ENCODE measurements at regions not wholly inside any gene's neighbourhood (a gene's known extent, or its start where the extent isn't known, plus 50 kb on each side); places are given as distances from the start of the nearest gene placed in this dataset.

DNA sequence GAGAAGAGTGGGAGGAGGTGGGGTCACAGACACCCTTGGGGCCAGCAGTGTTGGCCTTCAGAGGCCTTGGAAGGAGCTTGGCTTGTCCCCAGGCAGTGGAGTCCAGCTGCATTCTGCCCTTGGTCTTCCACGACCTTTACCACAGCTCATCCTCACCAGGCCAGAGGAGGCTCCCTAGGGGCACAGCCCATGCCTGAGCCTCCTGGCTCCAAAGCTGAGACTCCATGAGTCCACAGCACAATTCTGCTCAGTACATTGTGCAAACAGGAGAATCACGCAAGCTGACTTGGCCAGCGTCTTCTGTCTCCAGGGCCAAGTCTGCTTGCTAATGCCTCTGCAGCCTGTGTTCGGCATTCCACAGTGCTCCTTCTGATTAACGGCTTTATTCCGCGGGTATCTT lies 337.2 kb downstream of the SMOC2 start:
- DNase-seq: no peak
- no peak for TF ChIP-seq CTCF (IDR thresholded peaks at IDR 0.05)
- intact Hi-C loops (cut with DNase I): no loop called here
- Histone ChIP-seq H3K27me3 (peaks cover 3% of the 10 kb centered on the region), H3K4me1 (no peaks in the 10 kb centered on the region), H3K36me3 (no peaks in the 10 kb centered on the region), H3K27ac (no peak overlapping the region), H3K9me3 (peaks cover 4% of the 10 kb centered on the region), H3K4me3 (no peak overlapping the region)
- peak; percentile 62 for ATAC-seq

GRCh38 chr6:168774381-168774780 lies 333.4 kb downstream of the SMOC2 start:
- H3K27ac ChIP-seq: no peak overlapping the region
- no peak for TF ChIP-seq CTCF (IDR thresholded peaks at IDR 0.05)
- H3K9me3 ChIP-seq: peaks cover 4% of the 10 kb centered on the region
- ATAC-seq: no peak
- no peak overlapping the region for H3K4me3 ChIP-seq
- DNase-seq: no peak
- intact Hi-C loops (cut with DNase I): no loop called here
- H3K4me1 ChIP-seq: no peaks in the 10 kb centered on the region
- peaks cover 3% of the 10 kb centered on the region for H3K27me3 ChIP-seq
- no peaks in the 10 kb centered on the region for H3K36me3 ChIP-seq

DNA sequence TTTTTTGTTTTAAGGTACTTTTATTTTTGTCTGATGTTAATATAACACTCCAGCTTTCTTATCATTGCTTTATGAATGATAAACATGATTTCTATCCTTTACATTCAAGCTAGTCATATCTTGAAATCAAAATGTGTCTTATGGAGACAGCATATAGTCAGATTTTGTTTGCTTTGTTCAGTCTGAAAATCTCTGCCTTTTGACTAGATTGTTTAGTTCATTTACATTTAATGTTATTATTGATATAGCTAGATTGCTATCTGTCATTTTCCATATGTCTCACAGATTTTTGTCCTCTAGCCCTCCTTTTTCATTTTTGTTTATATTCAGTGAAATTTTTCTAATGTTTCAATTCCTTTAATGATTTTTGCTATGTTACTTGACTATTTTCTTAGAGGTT lies 332.8 kb downstream of the SMOC2 start:
- ATAC-seq: no peak
- H3K4me1 ChIP-seq: no peaks in the 10 kb centered on the region

GRCh38 chr6:168765752-168766151 lies 324.8 kb downstream of the SMOC2 start:
- DNase-seq: no peak
- H3K27ac ChIP-seq: no peak overlapping the region
- ATAC-seq: no peak
- no peaks in the 10 kb centered on the region for H3K27me3 ChIP-seq
- no peak overlapping the region for H3K4me3 ChIP-seq
- H3K9me3 ChIP-seq: no peaks in the 10 kb centered on the region
- no peaks in the 10 kb centered on the region for H3K36me3 ChIP-seq
- H3K4me1 ChIP-seq: no peaks in the 10 kb centered on the region
- TF ChIP-seq CTCF (IDR thresholded peaks at IDR 0.05): no peak
- intact Hi-C loops (cut with DNase I): no loop called here

More for the DNA sequence above, 332.8 kb downstream of the SMOC2 start:
- Histone ChIP-seq H3K27ac (no peak overlapping the region), H3K4me3 (no peak overlapping the region), H3K9me3 (peaks cover 4% of the 10 kb centered on the region), H3K27me3 (peaks cover 3% of the 10 kb centered on the region), H3K36me3 (no peaks in the 10 kb centered on the region)
- intact Hi-C loops (cut with DNase I): no loop called here
- no peak for DNase-seq
- TF ChIP-seq CTCF (IDR thresholded peaks at IDR 0.05): no peak

DNA sequence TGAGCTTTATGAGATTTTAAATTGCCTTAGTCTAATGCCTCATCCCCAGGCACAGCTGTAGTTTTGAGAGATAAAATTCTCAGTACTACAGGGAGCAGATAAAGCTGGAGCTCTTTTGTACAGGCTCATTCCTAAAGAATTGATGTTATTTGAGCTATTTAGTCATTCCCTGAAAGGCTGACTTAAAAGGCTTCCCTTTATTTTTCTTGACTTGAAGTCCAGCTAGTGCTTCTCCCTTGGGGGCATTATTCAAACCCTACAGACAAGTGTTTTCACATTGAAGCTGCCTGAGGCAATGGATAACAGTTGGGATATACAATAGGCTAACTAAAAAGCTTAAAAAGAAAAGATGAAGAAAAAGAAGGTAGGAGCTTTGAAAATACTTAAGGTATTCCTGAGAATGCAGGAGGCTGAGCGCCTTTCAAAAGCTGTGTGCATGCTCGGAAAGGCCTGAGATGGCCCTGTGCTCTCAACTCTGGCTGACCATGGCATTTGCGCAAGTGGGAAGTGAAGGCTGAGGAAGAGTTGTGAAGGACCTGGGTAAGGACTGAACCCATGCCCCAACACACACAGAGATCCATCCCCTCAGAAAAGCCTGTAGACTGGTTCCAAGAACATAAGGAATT lies 315.1 kb downstream of the SMOC2 start:
- peaks cover 9% of the 10 kb centered on the region for H3K27me3 ChIP-seq
- ATAC-seq (no peak), DNase-seq (no peak)
- no peak overlapping the region for H3K4me3 ChIP-seq
- no peaks in the 10 kb centered on the region for H3K9me3 ChIP-seq
- intact Hi-C loops (cut with DNase I): no loop called here
- no peak for TF ChIP-seq CTCF (IDR thresholded peaks at IDR 0.05)
- no peak overlapping the region for H3K27ac ChIP-seq
- no peaks in the 10 kb centered on the region for H3K4me1 ChIP-seq
- H3K36me3 ChIP-seq: no peaks in the 10 kb centered on the region

DNA sequence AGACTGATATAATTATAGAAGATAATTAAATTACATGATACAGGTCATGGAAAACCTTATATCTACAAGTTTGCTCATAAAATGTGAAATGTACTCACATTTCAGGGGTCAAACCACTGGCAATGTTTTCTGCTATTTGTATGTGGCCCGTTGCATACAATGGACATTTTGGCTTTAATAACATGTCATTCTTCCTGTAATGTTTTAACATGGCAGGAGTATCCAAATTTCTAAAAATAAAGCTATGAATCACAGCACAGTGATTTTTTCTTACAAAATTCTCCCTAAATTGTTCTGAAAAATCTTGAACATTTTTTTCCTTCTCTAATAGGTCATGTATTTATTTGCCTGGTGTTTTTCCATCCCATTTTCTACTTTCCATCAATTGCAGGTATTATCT lies 305.7 kb downstream of the SMOC2 start:
- Histone ChIP-seq H3K36me3 (no peaks in the 10 kb centered on the region), H3K9me3 (no peaks in the 10 kb centered on the region), H3K4me3 (no peak overlapping the region), H3K4me1 (no peaks in the 10 kb centered on the region), H3K27ac (no peak overlapping the region), H3K27me3 (no peaks in the 10 kb centered on the region)
- no peak for TF ChIP-seq CTCF (IDR thresholded peaks at IDR 0.05)
- intact Hi-C loops (cut with DNase I): no loop called here
- DNase-seq (no peak), ATAC-seq (no peak)
